Peyer's patch (tissue), 4 donors: ENCODE measurements at regions not wholly inside any gene's neighbourhood (a gene's known extent, or its start where the extent isn't known, plus 50 kb on each side); places are given as distances from the start of the nearest gene placed in this dataset.

Experiments
- CTCF ChIP-seq, 6 experiments: fragments of 450-650 bp in 4 of 6; fragments of 200-600 bp in 2 of 6; sonication (generic) in 1 of 6; IDR thresholded peaks; one replicate each; pipeline ENCODE4 v1.5.1; 2017 to 2019; ENCODE audit warnings: antibody characterized with exemption in 6 of 6, mild to moderate bottlenecking in 3 of 6, moderate library complexity in 1 of 6
- POLR2A ChIP-seq, 2 donors: fragments of 450-650 bp; IDR thresholded peaks; one replicate each; pipeline ENCODE4 v1.5.1; 2017; ENCODE audit warnings: antibody characterized with exemption in 2 of 2, mild to moderate bottlenecking in 2 of 2, moderate library complexity in 2 of 2

- TF ChIP-seq CTCF (IDR thresholded peaks at IDR 0.05) (no peak), POLR2A (IDR thresholded peaks at IDR 0.05) (no peak)
These were observed 453.9 kb upstream of the PROK2 start for GRCh38 chr3:72238801-72239200.
